ENCODE measurements at regions not wholly inside any gene's neighbourhood (a gene's known extent, or its start where the extent isn't known, plus 50 kb on each side); places are given as distances from the start of the nearest gene placed in this dataset.

DNA sequence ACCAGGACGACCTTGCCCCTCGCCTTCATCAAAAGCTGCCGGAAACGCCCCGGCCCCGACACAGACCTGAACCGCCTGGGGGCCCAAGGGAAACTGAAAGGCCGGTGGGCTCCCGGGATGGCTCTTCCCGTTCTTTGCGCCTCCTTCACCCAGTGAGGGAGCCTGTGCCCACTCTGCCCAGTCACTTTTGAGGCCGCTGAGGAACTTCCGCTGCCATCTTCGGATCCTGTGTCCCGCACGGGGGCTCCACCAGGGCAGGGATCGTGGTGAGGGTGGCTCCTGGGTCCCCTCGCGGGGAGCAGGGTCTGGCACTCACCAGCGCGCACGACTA is 104.0 kb downstream of the PPIAL4G start:
- 66% methylated on average over 22 of the region's 22 CpGs for WGBS (ENCODE audit: insufficient coverage, insufficient replicate concordance, low lambda C conversion rate, missing lambda C conversion rate)
- BruUV-seq (replicated peaks) = no TSS peak
- CTCF ChIA-PET = no interaction called here
- no peaks in the 10 kb centered on the region for H3K4me1 ChIP-seq (ENCODE audit: control insufficient read depth, insufficient read depth, low read length)
- RAD21 ChIA-PET (ENCODE audit: unreplicated experiment) = no interaction called here
- FAIRE-seq (no peak), ATAC-seq (no peak), DNase-seq (ENCODE audit: low read depth, low spot score) (no peak)
- SMC1A ChIA-PET (ENCODE audit: uncharacterized antibody, unreplicated experiment) = no interaction called here
- no peak overlapping the region for H3K27ac ChIP-seq (ENCODE audit: control insufficient read depth, insufficient read depth)
- H3K9me3 ChIP-seq (replicated peaks; ENCODE audit: control insufficient read depth, insufficient read depth, low read length) = no peaks in the 10 kb centered on the region
- H3K27me3 ChIP-seq (replicated peaks in 1 of 2; ENCODE audit: control insufficient read depth in 2 of 2, insufficient read depth in 2 of 2, low read length in 1 of 2) = no peaks in the 10 kb centered on the region; a peak in 1 of 4 replicates
- no peak overlapping the region for H3K4me3 ChIP-seq
- intact Hi-C loops (cut with micrococcal nuclease; ENCODE audit: unreplicated experiment) (no loop called here), in situ Hi-C loops (cut with MboI) (no loop called here)
- no peak overlapping the region for H2AFZ ChIP-seq (ENCODE audit: control insufficient read depth, low read depth, low read length)
- H3K9ac ChIP-seq (ENCODE audit: control insufficient read depth, insufficient read depth, low read length) = no peak overlapping the region
- H3K4me2 ChIP-seq (ENCODE audit: control insufficient read depth, insufficient read depth) = no peak overlapping the region
- no peaks in the 10 kb centered on the region for H3K79me2 ChIP-seq (ENCODE audit: control insufficient read depth, insufficient read depth, low read length)
- no peaks in the 10 kb centered on the region for H4K20me1 ChIP-seq (ENCODE audit: control insufficient read depth, insufficient read depth)
- no peaks in the 10 kb centered on the region for H3K36me3 ChIP-seq (ENCODE audit: control insufficient read depth in 2 of 2, insufficient read depth in 2 of 2, low read length in 1 of 2)
- POLR2A ChIA-PET = no interaction called here
- no peak for TF ChIP-seq MTA3 (IDR thresholded peaks at IDR 0.05; ENCODE audit: borderline replicate concordance, low read length)
- no peak for TF ChIP-seq LARP7 (IDR thresholded peaks at IDR 0.05)
- no peak for TF ChIP-seq MTA2 (IDR thresholded peaks at IDR 0.05; ENCODE audit: low read depth)
- no peak for TF ChIP-seq SP1 (IDR thresholded peaks at IDR 0.05; ENCODE audit: low read depth, low read length)
- TF ChIP-seq, protein P1, sequence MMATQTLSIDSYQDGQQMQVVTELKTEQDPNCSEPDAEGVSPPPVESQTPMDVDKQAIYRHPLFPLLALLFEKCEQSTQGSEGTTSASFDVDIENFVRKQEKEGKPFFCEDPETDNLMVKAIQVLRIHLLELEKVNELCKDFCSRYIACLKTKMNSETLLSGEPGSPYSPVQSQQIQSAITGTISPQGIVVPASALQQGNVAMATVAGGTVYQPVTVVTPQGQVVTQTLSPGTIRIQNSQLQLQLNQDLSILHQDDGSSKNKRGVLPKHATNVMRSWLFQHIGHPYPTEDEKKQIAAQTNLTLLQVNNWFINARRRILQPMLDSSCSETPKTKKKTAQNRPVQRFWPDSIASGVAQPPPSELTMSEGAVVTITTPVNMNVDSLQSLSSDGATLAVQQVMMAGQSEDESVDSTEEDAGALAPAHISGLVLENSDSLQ (IDR thresholded peaks at IDR 0.05) = no peak
- no peak for TF ChIP-seq KAT2A (conservative IDR thresholded peaks at IDR 0.05; ENCODE audit: control insufficient read depth, low read depth, low read length)
- TF ChIP-seq, protein P2, sequence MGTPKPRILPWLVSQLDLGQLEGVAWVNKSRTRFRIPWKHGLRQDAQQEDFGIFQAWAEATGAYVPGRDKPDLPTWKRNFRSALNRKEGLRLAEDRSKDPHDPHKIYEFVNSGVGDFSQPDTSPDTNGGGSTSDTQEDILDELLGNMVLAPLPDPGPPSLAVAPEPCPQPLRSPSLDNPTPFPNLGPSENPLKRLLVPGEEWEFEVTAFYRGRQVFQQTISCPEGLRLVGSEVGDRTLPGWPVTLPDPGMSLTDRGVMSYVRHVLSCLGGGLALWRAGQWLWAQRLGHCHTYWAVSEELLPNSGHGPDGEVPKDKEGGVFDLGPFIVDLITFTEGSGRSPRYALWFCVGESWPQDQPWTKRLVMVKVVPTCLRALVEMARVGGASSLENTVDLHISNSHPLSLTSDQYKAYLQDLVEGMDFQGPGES (IDR thresholded peaks at IDR 0.05) = no peak
- no peak for TF ChIP-seq NKRF (conservative IDR thresholded peaks at IDR 0.05)
- no peak for TF ChIP-seq POLR2A (IDR thresholded peaks at IDR 0.05; ENCODE audit: low read depth, low read length)
- TF ChIP-seq SRF (IDR thresholded peaks at IDR 0.05; ENCODE audit: low read depth in 2 of 2, low read length in 2 of 2) = no peak
- no peak for TF ChIP-seq RCOR1 (conservative IDR thresholded peaks at IDR 0.05; ENCODE audit: low read depth, low read length)
- TF ChIP-seq, protein P3, sequence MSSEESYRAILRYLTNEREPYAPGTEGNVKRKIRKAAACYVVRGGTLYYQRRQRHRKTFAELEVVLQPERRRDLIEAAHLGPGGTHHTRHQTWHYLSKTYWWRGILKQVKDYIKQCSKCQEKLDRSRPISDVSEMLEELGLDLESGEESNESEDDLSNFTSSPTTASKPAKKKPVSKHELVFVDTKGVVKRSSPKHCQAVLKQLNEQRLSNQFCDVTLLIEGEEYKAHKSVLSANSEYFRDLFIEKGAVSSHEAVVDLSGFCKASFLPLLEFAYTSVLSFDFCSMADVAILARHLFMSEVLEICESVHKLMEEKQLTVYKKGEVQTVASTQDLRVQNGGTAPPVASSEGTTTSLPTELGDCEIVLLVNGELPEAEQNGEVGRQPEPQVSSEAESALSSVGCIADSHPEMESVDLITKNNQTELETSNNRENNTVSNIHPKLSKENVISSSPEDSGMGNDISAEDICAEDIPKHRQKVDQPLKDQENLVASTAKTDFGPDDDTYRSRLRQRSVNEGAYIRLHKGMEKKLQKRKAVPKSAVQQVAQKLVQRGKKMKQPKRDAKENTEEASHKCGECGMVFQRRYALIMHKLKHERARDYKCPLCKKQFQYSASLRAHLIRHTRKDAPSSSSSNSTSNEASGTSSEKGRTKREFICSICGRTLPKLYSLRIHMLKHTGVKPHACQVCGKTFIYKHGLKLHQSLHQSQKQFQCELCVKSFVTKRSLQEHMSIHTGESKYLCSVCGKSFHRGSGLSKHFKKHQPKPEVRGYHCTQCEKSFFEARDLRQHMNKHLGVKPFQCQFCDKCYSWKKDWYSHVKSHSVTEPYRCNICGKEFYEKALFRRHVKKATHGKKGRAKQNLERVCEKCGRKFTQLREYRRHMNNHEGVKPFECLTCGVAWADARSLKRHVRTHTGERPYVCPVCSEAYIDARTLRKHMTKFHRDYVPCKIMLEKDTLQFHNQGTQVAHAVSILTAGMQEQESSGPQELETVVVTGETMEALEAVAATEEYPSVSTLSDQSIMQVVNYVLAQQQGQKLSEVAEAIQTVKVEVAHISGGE (CRISPR knock-in tag; IDR thresholded peaks at IDR 0.05) = no peak
- no peak for TF ChIP-seq HCFC1 (IDR thresholded peaks at IDR 0.05; ENCODE audit: low read length)
- TF ChIP-seq IRF5 (IDR thresholded peaks at IDR 0.05; ENCODE audit: borderline replicate concordance) = no peak
- TF ChIP-seq PBX3 (IDR thresholded peaks at IDR 0.05; ENCODE audit: insufficient replicate concordance, low read depth, low read length) = no peak
- TF ChIP-seq TARDBP (IDR thresholded peaks at IDR 0.05; ENCODE audit: borderline replicate concordance) = no peak
- TF ChIP-seq HDAC2 (IDR thresholded peaks at IDR 0.05) = no peak
- no peak for TF ChIP-seq YBX1 (IDR thresholded peaks at IDR 0.05)
